WI38 (cell line): ENCODE measurements at regions not wholly inside any gene's neighbourhood (a gene's known extent, or its start where the extent isn't known, plus 50 kb on each side); places are given as distances from the start of the nearest gene placed in this dataset.

Source experiments
- H3K4me3 ChIP-seq: 2 replicates; pipeline ENCODE4 v1.5.1; 2011; ENCODE audit warnings: low read depth, mild to moderate bottlenecking, control low read depth, low read length
- CTCF ChIP-seq: IDR thresholded peaks from 2 replicates; pipeline ENCODE4 v1.5.1; 2012; ENCODE audit warnings: low read depth, mild to moderate bottlenecking, control low read depth, low read length

GRCh38 chr16:14341324-14342225 is 270.5 kb downstream of the MRTFB start:
- no peak for TF ChIP-seq CTCF
- no peak overlapping the region for H3K4me3 ChIP-seq

- no peak for TF ChIP-seq CTCF
- no peak overlapping the region for H3K4me3 ChIP-seq
Observed at GRCh38 chr16:14339694-14340093, 268.6 kb downstream of the MRTFB start.

- no peak for TF ChIP-seq CTCF
- H3K4me3 ChIP-seq: no peak overlapping the region
Observed at GRCh38 chr16:14338969-14339368, 267.9 kb downstream of the MRTFB start.

- H3K4me3 ChIP-seq: no peak overlapping the region
- TF ChIP-seq CTCF: no peak
Observed at GRCh38 chr16:14338236-14338635, 267.1 kb downstream of the MRTFB start.

GRCh38 chr16:14337303-14338191 is 266.4 kb downstream of the MRTFB start:
- no peak for TF ChIP-seq CTCF
- H3K4me3 ChIP-seq: peak overlapping the region; percentile 16; the same call in 1 of the 2 replicates

- no peak for TF ChIP-seq CTCF
- H3K4me3 ChIP-seq: no peak overlapping the region
Observed at GRCh38 chr16:14335297-14335696, 264.2 kb downstream of the MRTFB start.
